ENCODE measurements at regions not wholly inside any gene's neighbourhood (a gene's known extent, or its start where the extent isn't known, plus 50 kb on each side); places are given as distances from the start of the nearest gene placed in this dataset.

DNA sequence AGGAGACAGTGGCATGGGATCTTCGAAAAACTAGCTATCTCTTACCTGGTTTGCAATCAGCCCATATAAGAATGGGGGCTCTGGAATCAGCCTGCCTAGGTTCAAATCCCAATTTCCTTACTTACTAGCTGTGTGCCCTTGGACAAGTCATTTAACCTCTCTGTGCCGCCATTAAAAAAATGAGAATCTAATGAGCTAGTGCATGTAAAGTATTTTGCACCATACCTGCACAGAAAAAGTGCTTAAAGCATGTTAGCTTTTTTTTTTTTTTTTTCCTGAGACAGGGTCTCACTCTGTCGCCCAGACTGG lies 181.8 kb downstream of the SHQ1 start:
- DNase-seq (ENCODE audit: low read depth), result no peak
- H3K4me3 ChIP-seq (ENCODE audit: low read depth, low read length), result no peak overlapping the region
- no peak for TF ChIP-seq POLR2A (IDR thresholded peaks at IDR 0.05; ENCODE audit: extremely low read depth, insufficient read length)
- TF ChIP-seq, protein P1, sequence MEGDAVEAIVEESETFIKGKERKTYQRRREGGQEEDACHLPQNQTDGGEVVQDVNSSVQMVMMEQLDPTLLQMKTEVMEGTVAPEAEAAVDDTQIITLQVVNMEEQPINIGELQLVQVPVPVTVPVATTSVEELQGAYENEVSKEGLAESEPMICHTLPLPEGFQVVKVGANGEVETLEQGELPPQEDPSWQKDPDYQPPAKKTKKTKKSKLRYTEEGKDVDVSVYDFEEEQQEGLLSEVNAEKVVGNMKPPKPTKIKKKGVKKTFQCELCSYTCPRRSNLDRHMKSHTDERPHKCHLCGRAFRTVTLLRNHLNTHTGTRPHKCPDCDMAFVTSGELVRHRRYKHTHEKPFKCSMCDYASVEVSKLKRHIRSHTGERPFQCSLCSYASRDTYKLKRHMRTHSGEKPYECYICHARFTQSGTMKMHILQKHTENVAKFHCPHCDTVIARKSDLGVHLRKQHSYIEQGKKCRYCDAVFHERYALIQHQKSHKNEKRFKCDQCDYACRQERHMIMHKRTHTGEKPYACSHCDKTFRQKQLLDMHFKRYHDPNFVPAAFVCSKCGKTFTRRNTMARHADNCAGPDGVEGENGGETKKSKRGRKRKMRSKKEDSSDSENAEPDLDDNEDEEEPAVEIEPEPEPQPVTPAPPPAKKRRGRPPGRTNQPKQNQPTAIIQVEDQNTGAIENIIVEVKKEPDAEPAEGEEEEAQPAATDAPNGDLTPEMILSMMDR (IDR thresholded peaks at IDR 0.05; ENCODE audit: low read depth, low read length), result no peak
- TF ChIP-seq MYC (IDR thresholded peaks at IDR 0.05; ENCODE audit: low read depth, low read length), result no peak
- TF ChIP-seq, protein P2, sequence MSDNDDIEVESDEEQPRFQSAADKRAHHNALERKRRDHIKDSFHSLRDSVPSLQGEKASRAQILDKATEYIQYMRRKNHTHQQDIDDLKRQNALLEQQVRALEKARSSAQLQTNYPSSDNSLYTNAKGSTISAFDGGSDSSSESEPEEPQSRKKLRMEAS (IDR thresholded peaks at IDR 0.05; ENCODE audit: low read depth, low read length), result no peak

DNA sequence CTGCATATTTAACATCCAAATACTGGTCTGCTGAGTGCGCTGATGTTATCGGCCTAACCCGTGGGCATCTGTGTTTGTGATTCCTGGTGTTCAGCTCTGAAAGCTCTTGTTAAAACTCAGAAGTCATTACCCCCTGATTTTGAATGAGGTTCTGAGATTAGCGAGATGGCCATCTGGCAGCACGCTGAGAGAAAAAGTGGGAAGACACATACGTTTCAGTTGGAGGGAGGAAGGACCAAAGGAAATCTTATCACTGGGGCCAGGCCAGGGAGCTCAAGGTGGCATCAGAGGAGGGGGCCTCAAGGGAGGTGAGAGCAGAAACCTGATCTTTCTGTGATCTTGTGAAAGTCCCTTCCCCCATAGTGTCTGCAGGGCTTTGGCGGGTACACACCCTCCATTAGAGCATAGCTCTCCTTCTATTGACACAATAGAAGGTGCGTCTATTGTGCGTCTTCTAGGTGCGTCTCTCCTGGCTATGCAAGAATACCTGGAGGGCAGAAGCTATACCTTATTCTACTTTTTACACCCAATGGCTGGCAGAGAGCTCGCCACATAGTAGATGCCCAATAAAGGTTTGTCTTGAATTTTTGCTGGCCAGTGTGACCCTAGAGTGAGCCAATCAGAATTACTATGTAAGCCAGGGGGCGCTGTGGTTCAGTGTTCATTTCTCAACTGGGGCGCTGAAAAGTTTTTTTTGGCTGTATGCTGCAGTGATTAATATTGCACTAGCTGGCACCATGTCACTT lies 182.4 kb downstream of the SHQ1 start:
- DNase-seq (ENCODE audit: low read depth), result peak; percentile 33
- TF ChIP-seq, protein P2 (IDR thresholded peaks at IDR 0.05; ENCODE audit: low read depth, low read length), result no peak
- no peak for TF ChIP-seq POLR2A (IDR thresholded peaks at IDR 0.05; ENCODE audit: extremely low read depth, insufficient read length)
- TF ChIP-seq MYC (IDR thresholded peaks at IDR 0.05; ENCODE audit: low read depth, low read length), result no peak
- TF ChIP-seq, protein P1 (IDR thresholded peaks at IDR 0.05; ENCODE audit: low read depth, low read length), result peak; percentile 52
- no peak overlapping the region for H3K4me3 ChIP-seq (ENCODE audit: low read depth, low read length)

DNA sequence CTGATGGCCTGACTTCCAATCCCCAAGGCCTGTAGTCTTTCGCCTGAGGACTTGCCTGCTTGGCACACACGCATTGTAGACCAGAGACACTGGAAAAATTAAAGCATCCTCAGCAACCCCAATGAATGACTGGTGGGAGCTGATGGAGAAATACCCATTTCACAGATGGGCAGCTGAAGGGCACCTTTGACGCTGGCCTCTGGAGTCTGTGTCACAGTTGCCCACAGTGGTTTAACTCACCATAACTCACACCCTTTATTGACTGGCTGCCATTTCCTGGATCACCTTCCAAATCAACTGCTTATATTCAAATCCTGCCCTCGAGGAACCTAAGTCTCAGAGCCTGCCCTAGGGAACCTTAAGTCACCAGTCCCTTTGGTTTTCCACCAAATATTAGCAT lies 183.1 kb downstream of the SHQ1 start:
- TF ChIP-seq POLR2A (IDR thresholded peaks at IDR 0.05; ENCODE audit: extremely low read depth, insufficient read length), result no peak
- TF ChIP-seq, protein P2 (IDR thresholded peaks at IDR 0.05; ENCODE audit: low read depth, low read length), result no peak
- no peak for TF ChIP-seq MYC (IDR thresholded peaks at IDR 0.05; ENCODE audit: low read depth, low read length)
- TF ChIP-seq, protein P1 (IDR thresholded peaks at IDR 0.05; ENCODE audit: low read depth, low read length), result no peak
- H3K4me3 ChIP-seq (ENCODE audit: low read depth, low read length), result no peak overlapping the region
- no peak for DNase-seq (ENCODE audit: low read depth)

DNA sequence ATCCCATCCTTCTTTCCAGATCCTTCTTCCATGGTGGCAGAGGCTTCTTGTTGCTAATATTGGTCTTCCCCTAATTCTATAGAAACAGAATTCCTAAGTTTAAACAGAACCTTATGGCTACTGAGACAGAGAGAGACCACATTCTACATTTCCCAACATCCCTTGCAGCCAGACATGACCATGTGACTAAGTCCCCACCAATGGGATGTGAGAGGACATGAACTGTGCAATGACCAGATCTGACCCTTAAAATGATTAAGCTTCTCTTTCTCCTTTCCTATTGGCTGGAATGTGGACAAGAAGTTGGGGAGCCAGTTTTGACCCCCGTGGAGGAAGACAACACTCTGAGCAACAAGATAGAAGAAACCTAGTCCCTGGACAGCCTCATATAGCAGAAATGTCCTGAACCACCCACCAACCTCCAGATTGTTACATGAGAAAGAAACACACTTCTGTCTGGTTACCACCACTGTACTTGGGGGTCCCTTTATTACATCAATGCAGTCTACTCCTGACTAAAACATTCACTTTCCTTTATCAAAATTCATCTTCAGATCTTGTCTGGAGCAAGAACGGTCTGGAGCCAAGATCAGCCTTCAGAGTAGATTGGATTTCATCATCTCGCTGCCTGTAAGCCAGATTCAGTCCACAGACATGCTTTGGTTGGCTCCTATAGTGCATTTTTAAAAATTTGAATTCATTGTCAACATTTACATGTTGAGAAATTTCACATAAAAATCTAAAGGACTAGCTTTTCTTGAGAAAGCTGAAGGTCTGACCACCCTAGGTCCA lies 183.9 kb downstream of the SHQ1 start:
- TF ChIP-seq POLR2A (IDR thresholded peaks at IDR 0.05; ENCODE audit: extremely low read depth, insufficient read length) (no peak), MYC (IDR thresholded peaks at IDR 0.05; ENCODE audit: low read depth, low read length) (no peak)
- TF ChIP-seq, protein P1 (IDR thresholded peaks at IDR 0.05; ENCODE audit: low read depth, low read length), result no peak
- TF ChIP-seq, protein P2 (IDR thresholded peaks at IDR 0.05; ENCODE audit: low read depth, low read length), result no peak
- H3K4me3 ChIP-seq (ENCODE audit: low read depth, low read length), result no peak overlapping the region
- no peak for DNase-seq (ENCODE audit: low read depth)

DNA sequence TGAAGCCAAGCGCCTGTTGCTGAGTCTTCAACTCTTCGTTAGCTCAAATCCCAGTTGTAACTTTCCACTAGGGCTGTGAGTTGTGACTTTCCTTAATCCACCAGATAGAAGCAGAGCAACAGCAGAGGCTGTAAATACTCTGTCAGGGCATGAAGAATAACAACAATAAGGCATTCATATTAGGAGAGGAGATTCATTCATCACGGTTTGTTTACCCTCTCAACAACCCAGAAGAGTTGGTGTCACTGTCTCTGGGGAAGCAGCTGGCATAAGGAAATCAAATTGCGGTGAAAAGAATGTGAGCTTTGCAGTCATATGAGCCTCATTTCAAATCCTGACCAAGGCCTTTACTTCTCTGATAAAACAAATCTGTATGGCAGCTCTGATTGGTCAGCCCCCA lies 184.8 kb downstream of the SHQ1 start:
- H3K4me3 ChIP-seq (ENCODE audit: low read depth, low read length), result no peak overlapping the region
- no peak for DNase-seq (ENCODE audit: low read depth)
- TF ChIP-seq, protein P1 (IDR thresholded peaks at IDR 0.05; ENCODE audit: low read depth, low read length), result no peak
- no peak for TF ChIP-seq MYC (IDR thresholded peaks at IDR 0.05; ENCODE audit: low read depth, low read length)
- TF ChIP-seq POLR2A (IDR thresholded peaks at IDR 0.05; ENCODE audit: extremely low read depth, insufficient read length), result no peak
- TF ChIP-seq, protein P2 (IDR thresholded peaks at IDR 0.05; ENCODE audit: low read depth, low read length), result no peak
